Activated T-helper 17 cell treated with anti-CD3 and anti-CD28 coated beads, Interleukin-2, amount 50 U/mL, for 72 hours (primary cell): ENCODE measurements at regions not wholly inside any gene's neighbourhood (a gene's known extent, or its start where the extent isn't known, plus 50 kb on each side); places are given as distances from the start of the nearest gene placed in this dataset.

Experiments used
- ATAC-seq: fragments of 150-1000 bp; cut with Tn5 transposase; replicated peaks from 2 replicates; pipeline ENCODE4 v1.10.0; 2021; ENCODE audit warnings: mild to moderate bottlenecking, moderate library complexity
- H3K27ac Mint-ChIP-seq: one replicate; pipeline ENCODE4 v1.8.0; 2022; ENCODE audit warnings: mixed read lengths
- H3K27me3 Mint-ChIP-seq: one replicate; pipeline ENCODE4 v1.8.0; 2022; ENCODE audit warnings: mixed read lengths
- H3K36me3 Mint-ChIP-seq: one replicate; pipeline ENCODE4 v1.8.0; 2022; ENCODE audit warnings: low read depth, mild to moderate bottlenecking, mixed read lengths
- H3K4me1 Mint-ChIP-seq: one replicate; pipeline ENCODE4 v1.8.0; 2022; ENCODE audit warnings: mixed read lengths
- H3K4me3 Mint-ChIP-seq: one replicate; pipeline ENCODE4 v1.8.0; 2022; ENCODE audit warnings: mild to moderate bottlenecking, mixed read lengths
- H3K9me3 Mint-ChIP-seq: one replicate; pipeline ENCODE4 v1.8.0; 2022; ENCODE audit warnings: mixed read lengths

GRCh38 chr1:203926025-203926540 lies 64.7 kb downstream of the SNRPE start:
- Mint-ChIP-seq H3K27me3 (peaks cover 6% of the 10 kb centered on the region), H3K27ac (no peak overlapping the region), H3K36me3 (no peaks in the 10 kb centered on the region), H3K4me1 (no peaks in the 10 kb centered on the region), H3K9me3 (no peaks in the 10 kb centered on the region), H3K4me3 (no peak overlapping the region)
- no peak for ATAC-seq

- ATAC-seq = no peak
- Mint-ChIP-seq H3K36me3 (no peaks in the 10 kb centered on the region), H3K27ac (no peak overlapping the region), H3K4me1 (no peaks in the 10 kb centered on the region), H3K4me3 (no peak overlapping the region), H3K9me3 (no peaks in the 10 kb centered on the region), H3K27me3 (peaks cover 11% of the 10 kb centered on the region)
These were observed 68.4 kb downstream of the SNRPE start for GRCh38 chr1:203929741-203930309.

GRCh38 chr1:203930342-203930741 lies 68.9 kb downstream of the SNRPE start:
- no peak overlapping the region for H3K27ac Mint-ChIP-seq
- no peaks in the 10 kb centered on the region for H3K9me3 Mint-ChIP-seq
- peaks cover 13% of the 10 kb centered on the region for H3K27me3 Mint-ChIP-seq
- H3K4me1 Mint-ChIP-seq = no peaks in the 10 kb centered on the region
- H3K4me3 Mint-ChIP-seq = no peak overlapping the region
- H3K36me3 Mint-ChIP-seq = no peaks in the 10 kb centered on the region
- no peak for ATAC-seq

- no peak overlapping the region for H3K4me3 Mint-ChIP-seq
- H3K27ac Mint-ChIP-seq = no peak overlapping the region
- H3K36me3 Mint-ChIP-seq = no peaks in the 10 kb centered on the region
- no peak for ATAC-seq
- peaks cover 13% of the 10 kb centered on the region for H3K27me3 Mint-ChIP-seq
- H3K4me1 Mint-ChIP-seq = no peaks in the 10 kb centered on the region
- H3K9me3 Mint-ChIP-seq = no peaks in the 10 kb centered on the region
These were observed 70.6 kb downstream of the SNRPE start for GRCh38 chr1:203931953-203932352.

GRCh38 chr1:203932556-203932955 lies 71.2 kb downstream of the SNRPE start:
- H3K27me3 Mint-ChIP-seq = peaks cover 13% of the 10 kb centered on the region
- H3K36me3 Mint-ChIP-seq = no peaks in the 10 kb centered on the region
- H3K9me3 Mint-ChIP-seq = no peaks in the 10 kb centered on the region
- no peak for ATAC-seq
- no peaks in the 10 kb centered on the region for H3K4me1 Mint-ChIP-seq
- H3K4me3 Mint-ChIP-seq = no peak overlapping the region
- no peak overlapping the region for H3K27ac Mint-ChIP-seq

GRCh38 chr1:203934027-203934426 lies 72.6 kb downstream of the SNRPE start:
- Mint-ChIP-seq H3K4me3 (no peak overlapping the region), H3K27ac (no peak overlapping the region), H3K9me3 (no peaks in the 10 kb centered on the region), H3K4me1 (no peaks in the 10 kb centered on the region), H3K36me3 (no peaks in the 10 kb centered on the region), H3K27me3 (peaks cover 13% of the 10 kb centered on the region)
- ATAC-seq = no peak

- peaks cover 9% of the 10 kb centered on the region for H3K27me3 Mint-ChIP-seq
- no peaks in the 10 kb centered on the region for H3K36me3 Mint-ChIP-seq
- no peaks in the 10 kb centered on the region for H3K9me3 Mint-ChIP-seq
- H3K4me1 Mint-ChIP-seq = no peaks in the 10 kb centered on the region
- no peak overlapping the region for H3K4me3 Mint-ChIP-seq
- no peak overlapping the region for H3K27ac Mint-ChIP-seq
- ATAC-seq = no peak
These were observed 73.3 kb downstream of the SNRPE start for GRCh38 chr1:203934651-203935050.

GRCh38 chr1:203935321-203935720 lies 73.9 kb downstream of the SNRPE start:
- no peak overlapping the region for H3K4me3 Mint-ChIP-seq
- H3K36me3 Mint-ChIP-seq = no peaks in the 10 kb centered on the region
- H3K27me3 Mint-ChIP-seq = peaks cover 9% of the 10 kb centered on the region
- H3K27ac Mint-ChIP-seq = no peak overlapping the region
- no peaks in the 10 kb centered on the region for H3K4me1 Mint-ChIP-seq
- no peak for ATAC-seq
- no peaks in the 10 kb centered on the region for H3K9me3 Mint-ChIP-seq

GRCh38 chr1:203937678-203938330 lies 76.4 kb downstream of the SNRPE start:
- Mint-ChIP-seq H3K27me3 (peaks cover 15% of the 10 kb centered on the region), H3K4me3 (no peak overlapping the region)
- no peak for ATAC-seq

GRCh38 chr1:203944651-203945404 lies 83.4 kb downstream of the SNRPE start:
- H3K4me3 Mint-ChIP-seq = no peak overlapping the region
- no peaks in the 10 kb centered on the region for H3K36me3 Mint-ChIP-seq
- H3K9me3 Mint-ChIP-seq = no peaks in the 10 kb centered on the region
- peaks cover 11% of the 10 kb centered on the region for H3K27me3 Mint-ChIP-seq
- ATAC-seq = no peak
- no peak overlapping the region for H3K27ac Mint-ChIP-seq
- no peaks in the 10 kb centered on the region for H3K4me1 Mint-ChIP-seq

More at GRCh38 chr1:203937678-203938330, 76.4 kb downstream of the SNRPE start:
- no peaks in the 10 kb centered on the region for H3K9me3 Mint-ChIP-seq
- no peaks in the 10 kb centered on the region for H3K4me1 Mint-ChIP-seq
- H3K27ac Mint-ChIP-seq = no peak overlapping the region
- no peaks in the 10 kb centered on the region for H3K36me3 Mint-ChIP-seq

GRCh38 chr1:203954293-203954692 lies 92.9 kb downstream of the SNRPE start:
- Mint-ChIP-seq H3K27me3 (peaks cover 33% of the 10 kb centered on the region), H3K9me3 (peaks cover 19% of the 10 kb centered on the region), H3K4me1 (no peaks in the 10 kb centered on the region), H3K36me3 (no peaks in the 10 kb centered on the region), H3K27ac (no peak overlapping the region), H3K4me3 (no peak overlapping the region)
- no peak for ATAC-seq

GRCh38 chr1:203954788-203955552 lies 93.6 kb downstream of the SNRPE start:
- Mint-ChIP-seq H3K36me3 (no peaks in the 10 kb centered on the region), H3K4me3 (no peak overlapping the region), H3K27ac (no peak overlapping the region), H3K4me1 (no peaks in the 10 kb centered on the region), H3K9me3 (peaks cover 20% of the 10 kb centered on the region), H3K27me3 (peaks cover 34% of the 10 kb centered on the region)
- no peak for ATAC-seq

GRCh38 chr1:203968761-203969160 lies 104.2 kb upstream of the SOX13 start:
- H3K27me3 Mint-ChIP-seq = peaks cover 4% of the 10 kb centered on the region
- H3K36me3 Mint-ChIP-seq = no peaks in the 10 kb centered on the region
- no peak overlapping the region for H3K27ac Mint-ChIP-seq
- H3K4me3 Mint-ChIP-seq = no peak overlapping the region
- peaks cover 4% of the 10 kb centered on the region for H3K9me3 Mint-ChIP-seq
- no peak for ATAC-seq
- no peaks in the 10 kb centered on the region for H3K4me1 Mint-ChIP-seq

GRCh38 chr1:203969846-203970245 lies 103.1 kb upstream of the SOX13 start:
- no peak overlapping the region for H3K27ac Mint-ChIP-seq
- H3K36me3 Mint-ChIP-seq = no peaks in the 10 kb centered on the region
- no peaks in the 10 kb centered on the region for H3K4me1 Mint-ChIP-seq
- H3K27me3 Mint-ChIP-seq = peaks cover 4% of the 10 kb centered on the region
- no peak for ATAC-seq
- no peaks in the 10 kb centered on the region for H3K9me3 Mint-ChIP-seq
- H3K4me3 Mint-ChIP-seq = no peak overlapping the region
